Left ventricle myocardium inferior (tissue), 1 donor: ENCODE measurements at regions not wholly inside any gene's neighbourhood (a gene's known extent, or its start where the extent isn't known, plus 50 kb on each side); places are given as distances from the start of the nearest gene placed in this dataset.

Experiments
- DNase-seq: peaks from one replicate; pipeline ENCODE4 v3.0.0-alpha.2; 2020
- H3K27ac ChIP-seq: fragments of 200-600 bp; replicated peaks from 2 replicates; pipeline ENCODE4 v1.8.0; 2021
- H3K27me3 ChIP-seq: fragments of 200-600 bp; 2 replicates; pipeline ENCODE4 v1.8.0; 2021; ENCODE audit warnings: low read depth
- H3K36me3 ChIP-seq: fragments of 200-600 bp; 2 replicates; pipeline ENCODE4 v1.8.0; 2021
- H3K4me1 ChIP-seq: fragments of 200-600 bp; 2 replicates; pipeline ENCODE4 v1.8.0; 2021
- H3K4me3 ChIP-seq: fragments of 200-600 bp; 2 replicates; pipeline ENCODE4 v1.8.0; 2021; ENCODE audit warnings: mild to moderate bottlenecking, moderate library complexity
- H3K9me3 ChIP-seq: fragments of 200-600 bp; replicated peaks from 2 replicates; pipeline ENCODE4 v1.8.0; 2021
- CTCF ChIP-seq: fragments of 200-600 bp; IDR thresholded peaks from 2 replicates; pipeline ENCODE4 v1.8.0; 2021; ENCODE audit warnings: antibody characterized with exemption, mild to moderate bottlenecking, borderline replicate concordance
- intact Hi-C: fragments of 100-400 bp; cut with micrococcal nuclease; formaldehyde crosslinking; loops from one replicate; pipeline ENCODE4 v1.11.0; 2022
- donor health status: DM: no; HTN: yes; CAD: no; lungs with severe emphysema.

- Histone ChIP-seq H3K27ac (no peak overlapping the region), H3K36me3 (no peaks in the 10 kb centered on the region), H3K9me3 (no peaks in the 10 kb centered on the region), H3K4me1 (no peaks in the 10 kb centered on the region), H3K27me3 (no peaks in the 10 kb centered on the region), H3K4me3 (no peak overlapping the region)
- intact Hi-C loops: no loop called here
- no peak for TF ChIP-seq CTCF
- DNase-seq: no peak
Observed at GRCh38 chr7:84688671-84689070, 494.1 kb upstream of the SEMA3A start.

- no peaks in the 10 kb centered on the region for H3K27me3 ChIP-seq
- TF ChIP-seq CTCF: no peak
- intact Hi-C loops: no loop called here
- no peak overlapping the region for H3K27ac ChIP-seq
- no peak for DNase-seq
- H3K4me3 ChIP-seq: no peak overlapping the region
- no peaks in the 10 kb centered on the region for H3K9me3 ChIP-seq
- no peaks in the 10 kb centered on the region for H3K4me1 ChIP-seq
- H3K36me3 ChIP-seq: no peaks in the 10 kb centered on the region
Observed at GRCh38 chr7:84686373-84686772, 491.8 kb upstream of the SEMA3A start.

- H3K27ac ChIP-seq: no peak overlapping the region
- intact Hi-C loops: no loop called here
- H3K36me3 ChIP-seq: no peaks in the 10 kb centered on the region
- TF ChIP-seq CTCF: no peak
- H3K27me3 ChIP-seq: no peaks in the 10 kb centered on the region
- H3K9me3 ChIP-seq: no peaks in the 10 kb centered on the region
- H3K4me3 ChIP-seq: no peak overlapping the region
- no peaks in the 10 kb centered on the region for H3K4me1 ChIP-seq
- no peak for DNase-seq
Observed at GRCh38 chr7:84684836-84685480, 490.4 kb upstream of the SEMA3A start.

- intact Hi-C loops: no loop called here
- no peak overlapping the region for H3K4me3 ChIP-seq
- no peaks in the 10 kb centered on the region for H3K27me3 ChIP-seq
- no peak for DNase-seq
- H3K4me1 ChIP-seq: no peaks in the 10 kb centered on the region
- TF ChIP-seq CTCF: no peak
- no peaks in the 10 kb centered on the region for H3K36me3 ChIP-seq
- no peak overlapping the region for H3K27ac ChIP-seq
- no peaks in the 10 kb centered on the region for H3K9me3 ChIP-seq
Observed at GRCh38 chr7:84682543-84682942, 488.0 kb upstream of the SEMA3A start.

GRCh38 chr7:84678841-84679240, 484.3 kb upstream of the SEMA3A start:
- H3K27me3 ChIP-seq: no peaks in the 10 kb centered on the region
- no peak for DNase-seq
- intact Hi-C loops: no loop called here
- H3K27ac ChIP-seq: no peak overlapping the region
- no peak overlapping the region for H3K4me3 ChIP-seq
- no peak for TF ChIP-seq CTCF
- H3K4me1 ChIP-seq: peaks cover 6% of the 10 kb centered on the region
- no peaks in the 10 kb centered on the region for H3K36me3 ChIP-seq
- no peaks in the 10 kb centered on the region for H3K9me3 ChIP-seq
